SK-N-SH (cell line): ENCODE measurements at regions not wholly inside any gene's neighbourhood (a gene's known extent, or its start where the extent isn't known, plus 50 kb on each side); places are given as distances from the start of the nearest gene placed in this dataset.

Experiments used
- CTCF ChIA-PET: fragments of 300-600, 350-600 bp; formaldehyde crosslinking; extraction: SDS; loops from one replicate; lab custom pipeline; 2021; lab: Yijun Ruan, JAX
- POLR2A ChIA-PET: fragments of 350-600 bp; sonication (Branson Sonifier 250); formaldehyde crosslinking; extraction: SDS; loops from one replicate; lab custom pipeline; 2020; ENCODE audit warnings: antibody characterized with exemption, inconsistent platforms; lab: Yijun Ruan, JAX
- DNase-seq: peaks from one replicate; pipeline ENCODE4 v3.0.0; 2012
- H2AFZ ChIP-seq: fragments of 200-600 bp; sonication (generic); 2 replicates; pipeline ENCODE4 v1.8.1; 2016; ENCODE audit warnings: antibody characterized with exemption, mild to moderate bottlenecking, low read depth
- H3F3A ChIP-seq: fragments of 200-600 bp; sonication (generic); replicated peaks from 2 replicates; pipeline ENCODE3; 2016; ENCODE audit warnings: antibody characterized with exemption, mild to moderate bottlenecking; ENCODE audit not compliant: insufficient read depth
- H3K27ac ChIP-seq, 2 experiments: fragments of 200-500 bp in 1 of 2; fragments of 200-600 bp in 1 of 2; sonication (Bioruptor generic) in 1 of 2; sonication (generic), shearing (Covaris generic) in 1 of 2; 2 replicates each; pipeline versions ENCODE4 v1.5.1 to v1.6.1; 2014 to 2016; ENCODE audit warnings: low read depth in 2 of 2, inconsistent platforms in 1 of 2, low read length in 1 of 2, mild to moderate bottlenecking in 1 of 2, mixed read lengths in 1 of 2
- H3K27me3 ChIP-seq: fragments of 200-600 bp; sonication (generic), shearing (Covaris generic); 2 replicates; pipeline ENCODE4 v1.6.1; 2016; ENCODE audit warnings: mixed run types; ENCODE audit not compliant: insufficient read depth
- H3K36me3 ChIP-seq, 2 experiments: fragments of 200-500 bp in 1 of 2; fragments of 200-600 bp in 1 of 2; sonication (Bioruptor generic) in 1 of 2; sonication (generic) in 1 of 2; replicated peaks in 1 of 2; 2 replicates each; pipeline versions ENCODE3 to v1.5.1; 2014 to 2016; ENCODE audit warnings: low read length in 1 of 2, mild to moderate bottlenecking in 1 of 2; ENCODE audit not compliant: insufficient read depth in 2 of 2, control insufficient read depth in 1 of 2
- H3K4me1 ChIP-seq, 2 experiments: fragments of 200-500 bp in 1 of 2; fragments of 200-600 bp in 1 of 2; sonication (Bioruptor generic) in 1 of 2; sonication (generic), shearing (Covaris generic) in 1 of 2; 2 replicates each; pipeline versions ENCODE4 v1.5.1 to v1.6.1; 2014 to 2016; ENCODE audit warnings: low read depth in 1 of 2, low read length in 1 of 2, mixed run types in 1 of 2; ENCODE audit not compliant: insufficient read depth in 2 of 2, control insufficient read depth in 1 of 2
- H3K4me2 ChIP-seq: fragments of 200-600 bp; sonication (generic), shearing (Covaris generic); 2 replicates; pipeline ENCODE4 v1.6.1; 2017; ENCODE audit warnings: mixed run types
- H3K4me3 ChIP-seq, 2 experiments: fragments of 200-500 bp in 1 of 2; fragments of 200-600 bp in 1 of 2; sonication (Bioruptor generic) in 1 of 2; sonication (generic), shearing (Covaris generic) in 1 of 2; 2 replicates each; pipeline versions ENCODE4 v1.5.1 to v1.8.1; 2014 to 2016; ENCODE audit warnings: low read depth in 2 of 2, inconsistent platforms in 1 of 2, low read length in 1 of 2, mild to moderate bottlenecking in 1 of 2, mixed read lengths in 1 of 2, moderate library complexity in 1 of 2
- H3K79me2 ChIP-seq: fragments of 200-600 bp; sonication (generic); 2 replicates; pipeline ENCODE4 v1.8.1; 2017; ENCODE audit warnings: mild to moderate bottlenecking; ENCODE audit not compliant: insufficient read depth
- H3K9ac ChIP-seq: fragments of 200-600 bp; sonication (generic); 2 replicates; pipeline ENCODE4 v1.6.1; 2017; ENCODE audit warnings: mixed run types
- H3K9me2 ChIP-seq: fragments of 200-600 bp; sonication (generic); 2 replicates; pipeline ENCODE4 v1.6.1; 2017; ENCODE audit warnings: mixed run types
- H3K9me3 ChIP-seq: fragments of 200-600 bp; sonication (generic); 2 replicates; pipeline ENCODE4 v1.6.1; 2017; ENCODE audit warnings: mixed run types, mild to moderate bottlenecking, moderate library complexity
- H4K20me1 ChIP-seq: fragments of 200-600 bp; sonication (generic); 2 replicates; pipeline ENCODE4 v1.6.1; 2017; ENCODE audit warnings: mild to moderate bottlenecking, mixed run types; ENCODE audit not compliant: insufficient read depth
- CHD2 ChIP-seq: fragments of 150-350 bp; IDR thresholded peaks from 2 replicates; pipeline ENCODE4 v1.6.1; 2018; ENCODE audit warnings: low read length; ENCODE audit not compliant: partially characterized antibody
- FOSL2 ChIP-seq: IDR thresholded peaks from 2 replicates; pipeline ENCODE4 v1.4.0; 2012; ENCODE audit warnings: low read depth, mild to moderate bottlenecking, moderate library complexity, borderline replicate concordance
- GABPA ChIP-seq: IDR thresholded peaks from 2 replicates; pipeline ENCODE4 v1.4.0; 2012; ENCODE audit warnings: low read depth, mild to moderate bottlenecking
- GATA2 ChIP-seq: sonication (generic); formaldehyde crosslinking; IDR thresholded peaks from 2 replicates; pipeline ENCODE4 v1.5.0; 2020; ENCODE audit warnings: mild to moderate bottlenecking, missing genetic modification reagents
- JUND ChIP-seq: IDR thresholded peaks from 2 replicates; pipeline ENCODE4 v1.4.0; 2012
- NFIC ChIP-seq: IDR thresholded peaks from 2 replicates; pipeline ENCODE4 v1.4.0; 2012; ENCODE audit warnings: borderline replicate concordance
- NRF1 ChIP-seq: IDR thresholded peaks from 2 replicates; pipeline ENCODE4 v1.6.1; 2012; ENCODE audit warnings: low read depth, mild to moderate bottlenecking, low read length
- POLR2AphosphoS5 ChIP-seq: IDR thresholded peaks from 2 replicates; pipeline ENCODE4 v1.6.1; 2012; ENCODE audit warnings: low read depth, low read length
- RAD21 ChIP-seq: IDR thresholded peaks from 2 replicates; pipeline ENCODE4 v1.6.1; 2012; ENCODE audit warnings: mild to moderate bottlenecking, low read length
- SMC3 ChIP-seq: IDR thresholded peaks from 2 replicates; pipeline ENCODE4 v1.6.1; 2012; ENCODE audit warnings: low read depth, low read length, improper control_type of control experiment
- TEAD4 ChIP-seq: IDR thresholded peaks from 2 replicates; pipeline ENCODE4 v1.4.0; 2012; ENCODE audit warnings: mild to moderate bottlenecking, borderline replicate concordance; ENCODE audit not compliant: insufficient read depth
- USF2 ChIP-seq: fragments of 150-350 bp; IDR thresholded peaks from 2 replicates; pipeline ENCODE4 v1.6.1; 2017; ENCODE audit warnings: antibody characterized with exemption, low read length, low read depth, borderline replicate concordance
- ZBTB33 ChIP-seq: IDR thresholded peaks from 2 replicates; pipeline ENCODE4 v1.4.0; 2012; ENCODE audit warnings: low read depth, borderline replicate concordance
- WGBS: methylation state at CpG from one replicate; pipeline ENCODE4 v1.1.6; 2017; ENCODE audit warnings: low lambda C conversion rate; 5-methylcytosine and 5-hydroxymethylcytosine counted together

- Histone ChIP-seq H3K79me2 (no peaks in the 10 kb centered on the region), H2AFZ (no peak overlapping the region), H4K20me1 (no peaks in the 10 kb centered on the region), H3K27me3 (no peaks in the 10 kb centered on the region), H3K9me3 (no peaks in the 10 kb centered on the region), H3K9me2 (no peaks in the 10 kb centered on the region), H3K9ac (no peak overlapping the region), H3K4me1 (no peaks in the 10 kb centered on the region), H3K36me3 (no peaks in the 10 kb centered on the region), H3K4me2 (no peak overlapping the region), H3F3A (no peaks in the 10 kb centered on the region), H3K4me3 (no peak overlapping the region), H3K27ac (no peak overlapping the region)
- no peak for TF ChIP-seq TEAD4
- no peak for TF ChIP-seq GATA2 (CRISPR knock-in tag)
- no peak for TF ChIP-seq NFIC
- TF ChIP-seq CHD2, result no peak
- TF ChIP-seq NRF1, result no peak
- TF ChIP-seq ZBTB33, result no peak
- TF ChIP-seq FOSL2, result no peak
- no peak for TF ChIP-seq JUND
- ChIA-PET POLR2A (no interaction called here), CTCF (no interaction called here)
- 56% methylated on average over 6 of the region's 6 CpGs for WGBS
- DNase-seq, result no peak
Observed at GRCh38 chr2:58612973-58613372, 371.8 kb upstream of the FANCL start.

GRCh38 chr2:58609326-58609725, 368.2 kb upstream of the FANCL start:
- 47% methylated on average over 1 of the region's 1 CpG for WGBS

More at GRCh38 chr2:58609326-58609725, 368.2 kb upstream of the FANCL start:
- CTCF ChIA-PET, result no interaction called here
- H3K4me3 ChIP-seq, result no peak overlapping the region
- no peak for TF ChIP-seq USF2
- TF ChIP-seq POLR2AphosphoS5, result no peak
- no peak for TF ChIP-seq JUND
- no peak for TF ChIP-seq GABPA
- no peak for TF ChIP-seq RAD21
- TF ChIP-seq SMC3, result no peak
- TF ChIP-seq, all 33 proteins: peak for 0
- H3K9ac ChIP-seq, result no peak overlapping the region
- no peaks in the 10 kb centered on the region for H3K9me2 ChIP-seq
- H3F3A ChIP-seq, result no peaks in the 10 kb centered on the region
- no peak overlapping the region for H3K27ac ChIP-seq
- no peak overlapping the region for H2AFZ ChIP-seq
- no peak for DNase-seq
- no peaks in the 10 kb centered on the region for H3K79me2 ChIP-seq
- no peaks in the 10 kb centered on the region for H4K20me1 ChIP-seq
- no peaks in the 10 kb centered on the region for H3K27me3 ChIP-seq
- no peaks in the 10 kb centered on the region for H3K36me3 ChIP-seq
- H3K9me3 ChIP-seq, result no peaks in the 10 kb centered on the region
- no peaks in the 10 kb centered on the region for H3K4me1 ChIP-seq
- H3K4me2 ChIP-seq, result no peak overlapping the region
- POLR2A ChIA-PET, result no interaction called here
